HepG2 (cell line): ENCODE measurements at regions not wholly inside any gene's neighbourhood (a gene's known extent, or its start where the extent isn't known, plus 50 kb on each side); places are given as distances from the start of the nearest gene placed in this dataset.

Experiments
- ARNT2 ChIP-seq: sonication (generic); formaldehyde crosslinking; IDR thresholded peaks from 2 replicates; pipeline ENCODE4 v1.8.0; 2022; ENCODE audit warnings: mild to moderate bottlenecking, low read depth, missing genetic modification reagents, moderate library complexity
- HOMEZ ChIP-seq: IDR thresholded peaks from 2 replicates; pipeline ENCODE4 v1.6.1; 2016; ENCODE audit warnings: low read depth
- MYNN ChIP-seq: sonication (generic); formaldehyde crosslinking; IDR thresholded peaks from 2 replicates; pipeline ENCODE4 v1.4.0; 2020; ENCODE audit warnings: mild to moderate bottlenecking, low read depth, missing genetic modification reagents
- NFYB ChIP-seq: sonication (generic); formaldehyde crosslinking; IDR thresholded peaks from 2 replicates; pipeline ENCODE4 v1.4.0; 2020; ENCODE audit warnings: missing genetic modification reagents
- ONECUT2 ChIP-seq: sonication (generic); formaldehyde crosslinking; IDR thresholded peaks from 2 replicates; pipeline ENCODE4 v1.4.0; 2020; ENCODE audit warnings: missing genetic modification reagents
- POGK ChIP-seq: sonication (generic); formaldehyde crosslinking; conservative IDR thresholded peaks from 2 replicates; pipeline ENCODE4 v1.8.0; 2022; ENCODE audit warnings: mild to moderate bottlenecking, moderate library complexity, missing genetic modification reagents
- ZNF138 ChIP-seq: sonication (generic); formaldehyde crosslinking; IDR thresholded peaks from 2 replicates; pipeline ENCODE4 v1.5.0; 2020; ENCODE audit warnings: mild to moderate bottlenecking, low read depth, missing genetic modification reagents
- ZNF251 ChIP-seq: sonication (generic); formaldehyde crosslinking; IDR thresholded peaks from 2 replicates; pipeline ENCODE4 v1.9.0; 2021; ENCODE audit warnings: mild to moderate bottlenecking, missing genetic modification reagents
- ZNF350 ChIP-seq: sonication (generic); formaldehyde crosslinking; IDR thresholded peaks from 2 replicates; pipeline ENCODE4 v1.4.0; 2020; ENCODE audit warnings: mild to moderate bottlenecking, low read depth, missing genetic modification reagents, borderline replicate concordance
- ZNF704 ChIP-seq: sonication (generic); formaldehyde crosslinking; IDR thresholded peaks from 2 replicates; pipeline ENCODE4 v1.8.1; 2023; ENCODE audit warnings: mild to moderate bottlenecking, inconsistent platforms, moderate library complexity, missing genetic modification reagents, borderline replicate concordance
- ZSCAN22 ChIP-seq: sonication (generic); formaldehyde crosslinking; IDR thresholded peaks from 2 replicates; pipeline ENCODE4 v1.4.0; 2020; ENCODE audit warnings: mild to moderate bottlenecking, missing genetic modification reagents
- TF ChIP-seq, protein P1 (sequence below): sonication (generic); formaldehyde crosslinking; conservative IDR thresholded peaks from 2 replicates; pipeline ENCODE4 v1.4.0; 2020; ENCODE audit warnings: mild to moderate bottlenecking, missing genetic modification reagents, moderate library complexity
- TF ChIP-seq, protein P2 (sequence below): sonication (generic); formaldehyde crosslinking; IDR thresholded peaks from 2 replicates; pipeline ENCODE4 v1.5.1; 2020; ENCODE audit warnings: mild to moderate bottlenecking, missing genetic modification reagents
- TF ChIP-seq, protein P3 (sequence below): sonication (generic); formaldehyde crosslinking; IDR thresholded peaks from 2 replicates; pipeline ENCODE4 v1.4.0; 2020; ENCODE audit warnings: missing genetic modification reagents

DNA sequence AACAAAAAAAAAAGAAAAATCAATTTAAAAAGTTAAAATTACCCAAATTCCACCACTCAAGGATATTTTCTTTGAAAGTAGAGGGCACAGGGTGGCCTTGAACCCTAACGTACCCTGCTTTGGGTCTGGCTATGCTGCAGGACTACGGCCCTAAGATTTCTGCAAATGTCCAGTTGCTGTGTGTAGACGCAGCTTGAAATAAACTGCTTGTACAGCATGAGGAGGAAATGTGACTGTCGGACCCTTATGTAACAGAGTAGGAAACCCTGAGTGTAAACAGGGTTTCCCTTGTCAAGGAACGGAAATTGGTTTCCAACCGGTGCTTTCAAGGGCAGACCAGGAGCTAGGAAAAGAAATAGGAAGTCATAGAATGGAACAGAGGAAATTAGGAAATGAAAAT, 60.7 kb upstream of the SHLD1 start (continued):
- TF ChIP-seq, protein P1, sequence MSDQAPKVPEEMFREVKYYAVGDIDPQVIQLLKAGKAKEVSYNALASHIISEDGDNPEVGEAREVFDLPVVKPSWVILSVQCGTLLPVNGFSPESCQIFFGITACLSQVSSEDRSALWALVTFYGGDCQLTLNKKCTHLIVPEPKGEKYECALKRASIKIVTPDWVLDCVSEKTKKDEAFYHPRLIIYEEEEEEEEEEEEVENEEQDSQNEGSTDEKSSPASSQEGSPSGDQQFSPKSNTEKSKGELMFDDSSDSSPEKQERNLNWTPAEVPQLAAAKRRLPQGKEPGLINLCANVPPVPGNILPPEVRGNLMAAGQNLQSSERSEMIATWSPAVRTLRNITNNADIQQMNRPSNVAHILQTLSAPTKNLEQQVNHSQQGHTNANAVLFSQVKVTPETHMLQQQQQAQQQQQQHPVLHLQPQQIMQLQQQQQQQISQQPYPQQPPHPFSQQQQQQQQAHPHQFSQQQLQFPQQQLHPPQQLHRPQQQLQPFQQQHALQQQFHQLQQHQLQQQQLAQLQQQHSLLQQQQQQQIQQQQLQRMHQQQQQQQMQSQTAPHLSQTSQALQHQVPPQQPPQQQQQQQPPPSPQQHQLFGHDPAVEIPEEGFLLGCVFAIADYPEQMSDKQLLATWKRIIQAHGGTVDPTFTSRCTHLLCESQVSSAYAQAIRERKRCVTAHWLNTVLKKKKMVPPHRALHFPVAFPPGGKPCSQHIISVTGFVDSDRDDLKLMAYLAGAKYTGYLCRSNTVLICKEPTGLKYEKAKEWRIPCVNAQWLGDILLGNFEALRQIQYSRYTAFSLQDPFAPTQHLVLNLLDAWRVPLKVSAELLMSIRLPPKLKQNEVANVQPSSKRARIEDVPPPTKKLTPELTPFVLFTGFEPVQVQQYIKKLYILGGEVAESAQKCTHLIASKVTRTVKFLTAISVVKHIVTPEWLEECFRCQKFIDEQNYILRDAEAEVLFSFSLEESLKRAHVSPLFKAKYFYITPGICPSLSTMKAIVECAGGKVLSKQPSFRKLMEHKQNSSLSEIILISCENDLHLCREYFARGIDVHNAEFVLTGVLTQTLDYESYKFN (CRISPR knock-in tag), result peak; percentile 77
- TF ChIP-seq ZNF350 (no peak), POGK (CRISPR knock-in tag) (0 out of 2 replicates have a peak, but pooled peaks have one; percentile 26), NFYB (no peak), ZNF138 (CRISPR knock-in tag) (no peak), ZNF704 (CRISPR knock-in tag) (no peak), MYNN (CRISPR knock-in tag) (no peak), ZSCAN22 (no peak), ONECUT2 (CRISPR knock-in tag) (no peak), HOMEZ (peak; percentile 87; the same call in 1 of the 2 replicates), ARNT2 (CRISPR knock-in tag) (0 out of 2 replicates have a peak, but pooled peaks have one; percentile 33), ZNF251 (CRISPR knock-in tag) (no peak)
- TF ChIP-seq, protein P2, sequence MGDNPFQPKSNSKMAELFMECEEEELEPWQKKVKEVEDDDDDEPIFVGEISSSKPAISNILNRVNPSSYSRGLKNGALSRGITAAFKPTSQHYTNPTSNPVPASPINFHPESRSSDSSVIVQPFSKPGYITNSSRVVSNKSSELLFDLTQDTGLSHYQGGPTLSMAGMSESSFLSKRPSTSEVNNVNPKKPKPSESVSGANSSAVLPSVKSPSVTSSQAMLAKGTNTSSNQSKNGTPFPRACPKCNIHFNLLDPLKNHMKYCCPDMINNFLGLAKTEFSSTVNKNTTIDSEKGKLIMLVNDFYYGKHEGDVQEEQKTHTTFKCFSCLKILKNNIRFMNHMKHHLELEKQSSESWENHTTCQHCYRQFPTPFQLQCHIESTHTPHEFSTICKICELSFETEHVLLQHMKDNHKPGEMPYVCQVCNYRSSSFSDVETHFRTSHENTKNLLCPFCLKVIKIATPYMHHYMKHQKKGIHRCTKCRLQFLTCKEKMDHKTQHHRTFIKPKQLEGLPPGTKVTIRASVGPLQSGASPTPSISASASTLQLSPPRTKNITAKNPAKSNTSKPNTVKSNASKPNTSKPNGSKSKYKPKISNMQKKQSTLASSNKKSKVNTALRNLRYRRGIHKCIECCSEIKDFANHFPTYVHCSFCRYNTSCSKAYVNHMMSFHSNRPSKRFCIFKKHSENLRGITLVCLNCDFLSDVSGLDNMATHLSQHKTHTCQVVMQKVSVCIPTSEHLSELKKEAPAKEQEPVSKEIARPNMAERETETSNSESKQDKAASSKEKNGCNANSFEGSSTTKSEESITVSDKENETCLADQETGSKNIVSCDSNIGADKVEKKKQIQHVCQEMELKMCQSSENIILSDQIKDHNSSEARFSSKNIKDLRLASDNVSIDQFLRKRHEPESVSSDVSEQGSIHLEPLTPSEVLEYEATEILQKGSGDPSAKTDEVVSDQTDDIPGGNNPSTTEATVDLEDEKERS (CRISPR knock-in tag), result no peak
- TF ChIP-seq, protein P3, sequence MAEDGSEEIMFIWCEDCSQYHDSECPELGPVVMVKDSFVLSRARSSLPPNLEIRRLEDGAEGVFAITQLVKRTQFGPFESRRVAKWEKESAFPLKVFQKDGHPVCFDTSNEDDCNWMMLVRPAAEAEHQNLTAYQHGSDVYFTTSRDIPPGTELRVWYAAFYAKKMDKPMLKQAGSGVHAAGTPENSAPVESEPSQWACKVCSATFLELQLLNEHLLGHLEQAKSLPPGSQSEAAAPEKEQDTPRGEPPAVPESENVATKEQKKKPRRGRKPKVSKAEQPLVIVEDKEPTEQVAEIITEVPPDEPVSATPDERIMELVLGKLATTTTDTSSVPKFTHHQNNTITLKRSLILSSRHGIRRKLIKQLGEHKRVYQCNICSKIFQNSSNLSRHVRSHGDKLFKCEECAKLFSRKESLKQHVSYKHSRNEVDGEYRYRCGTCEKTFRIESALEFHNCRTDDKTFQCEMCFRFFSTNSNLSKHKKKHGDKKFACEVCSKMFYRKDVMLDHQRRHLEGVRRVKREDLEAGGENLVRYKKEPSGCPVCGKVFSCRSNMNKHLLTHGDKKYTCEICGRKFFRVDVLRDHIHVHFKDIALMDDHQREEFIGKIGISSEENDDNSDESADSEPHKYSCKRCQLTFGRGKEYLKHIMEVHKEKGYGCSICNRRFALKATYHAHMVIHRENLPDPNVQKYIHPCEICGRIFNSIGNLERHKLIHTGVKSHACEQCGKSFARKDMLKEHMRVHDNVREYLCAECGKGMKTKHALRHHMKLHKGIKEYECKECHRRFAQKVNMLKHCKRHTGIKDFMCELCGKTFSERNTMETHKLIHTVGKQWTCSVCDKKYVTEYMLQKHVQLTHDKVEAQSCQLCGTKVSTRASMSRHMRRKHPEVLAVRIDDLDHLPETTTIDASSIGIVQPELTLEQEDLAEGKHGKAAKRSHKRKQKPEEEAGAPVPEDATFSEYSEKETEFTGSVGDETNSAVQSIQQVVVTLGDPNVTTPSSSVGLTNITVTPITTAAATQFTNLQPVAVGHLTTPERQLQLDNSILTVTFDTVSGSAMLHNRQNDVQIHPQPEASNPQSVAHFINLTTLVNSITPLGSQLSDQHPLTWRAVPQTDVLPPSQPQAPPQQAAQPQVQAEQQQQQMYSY (CRISPR knock-in tag), result no peak
